RWPE2 (cell line): ENCODE measurements at regions not wholly inside any gene's neighbourhood (a gene's known extent, or its start where the extent isn't known, plus 50 kb on each side); places are given as distances from the start of the nearest gene placed in this dataset.

ENCODE experiments used
- ATAC-seq: fragments of 200-7000 bp; cut with Tn5 transposase; 3 replicates; pipeline ENCODE4 v1.9.1; 2021; ENCODE audit warnings: low read depth
- DNase-seq: peaks from one replicate; pipeline ENCODE4 v3.0.0-alpha.2; 2020; ENCODE audit warnings: low spot score
- H3K27ac ChIP-seq: fragments of 450-650 bp; 2 replicates; pipeline ENCODE4 v1.5.1; 2017; ENCODE audit warnings: mild to moderate bottlenecking; ENCODE audit not compliant: poor library complexity, severe bottlenecking
- H3K27me3 ChIP-seq: fragments of 250-450 bp; sonication (Bioruptor Pico); 2 replicates; pipeline ENCODE4 v1.5.1; 2021; ENCODE audit warnings: mild to moderate bottlenecking, moderate library complexity; ENCODE audit not compliant: insufficient read depth, poor library complexity, severe bottlenecking
- H3K36me3 ChIP-seq: fragments of 250-450 bp; sonication (Bioruptor Pico); 2 replicates; pipeline ENCODE4 v1.5.1; 2020; ENCODE audit warnings: low read depth, mild to moderate bottlenecking, moderate library complexity
- H3K4me1 ChIP-seq: fragments of 250-450 bp; sonication (Bioruptor Pico); 2 replicates; pipeline ENCODE4 v1.5.1; 2021; ENCODE audit warnings: mild to moderate bottlenecking, moderate library complexity; ENCODE audit not compliant: insufficient read depth, poor library complexity, severe bottlenecking
- H3K4me3 ChIP-seq: fragments of 250-450 bp; sonication (Bioruptor Pico); 2 replicates; pipeline ENCODE4 v1.5.1; 2021; ENCODE audit warnings: mild to moderate bottlenecking, moderate library complexity; ENCODE audit not compliant: severe bottlenecking
- H3K9me3 ChIP-seq: fragments of 250-450 bp; sonication (Bioruptor Pico); 2 replicates; pipeline ENCODE4 v1.5.1; 2021; ENCODE audit warnings: mild to moderate bottlenecking, moderate library complexity; ENCODE audit not compliant: severe bottlenecking
- CTCF ChIP-seq: fragments of 450-650 bp; IDR thresholded peaks from one replicate; pipeline ENCODE4 v1.5.1; 2017; ENCODE audit warnings: mild to moderate bottlenecking, moderate library complexity; ENCODE audit not compliant: poor library complexity, severe bottlenecking

DNA sequence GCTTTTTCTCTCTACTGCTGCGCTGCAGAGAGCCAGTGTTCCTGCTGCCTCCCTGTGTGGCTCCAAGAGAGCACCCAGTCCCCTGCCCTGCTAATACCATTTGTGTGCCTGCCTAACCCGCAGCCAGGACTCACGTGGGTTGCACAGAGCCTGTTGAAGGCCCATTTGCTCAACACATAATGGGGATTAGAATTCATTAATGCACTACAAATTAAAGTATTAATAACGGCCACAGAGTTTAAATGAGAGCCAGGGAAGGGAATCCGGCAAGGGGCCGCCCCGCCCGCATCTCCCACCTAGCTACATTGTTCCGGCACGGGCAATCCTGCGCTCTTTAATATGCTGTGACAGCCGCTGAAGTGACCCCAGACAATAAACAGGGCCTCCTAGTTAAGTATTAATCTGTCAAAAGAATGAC, 211.3 kb downstream of the NXPE2 start:
- no peaks in the 10 kb centered on the region for H3K4me1 ChIP-seq
- no peak for TF ChIP-seq CTCF
- H3K27ac ChIP-seq = no peak overlapping the region
- no peak overlapping the region for H3K4me3 ChIP-seq
- H3K9me3 ChIP-seq = no peaks in the 10 kb centered on the region
- H3K36me3 ChIP-seq = no peaks in the 10 kb centered on the region
- ATAC-seq = no peak
- DNase-seq = no peak
- H3K27me3 ChIP-seq = no peaks in the 10 kb centered on the region

DNA sequence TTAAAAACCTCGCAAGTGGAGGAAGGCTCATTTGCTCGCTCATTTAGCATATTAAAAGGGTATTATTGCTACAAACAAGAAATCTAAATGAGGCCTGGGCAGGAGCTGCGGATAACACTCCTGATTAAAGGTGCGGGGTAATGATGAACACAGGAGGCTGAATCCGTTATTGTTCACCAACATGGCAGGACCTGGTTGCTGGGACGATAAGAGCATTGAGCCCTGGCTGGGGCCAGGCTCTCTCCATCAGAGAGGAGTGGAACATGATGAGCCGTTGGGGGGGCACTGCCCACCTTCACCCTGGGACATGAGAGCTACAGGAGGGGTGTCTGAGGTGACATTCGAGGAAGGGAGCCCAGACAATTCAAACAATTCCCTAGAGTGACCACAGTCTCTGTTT, 211.7 kb downstream of the NXPE2 start:
- Histone ChIP-seq H3K27me3 (no peaks in the 10 kb centered on the region), H3K9me3 (no peaks in the 10 kb centered on the region), H3K27ac (no peak overlapping the region), H3K4me1 (no peaks in the 10 kb centered on the region), H3K4me3 (no peak overlapping the region), H3K36me3 (no peaks in the 10 kb centered on the region)
- ATAC-seq = no peak
- TF ChIP-seq CTCF = no peak
- DNase-seq = no peak

DNA sequence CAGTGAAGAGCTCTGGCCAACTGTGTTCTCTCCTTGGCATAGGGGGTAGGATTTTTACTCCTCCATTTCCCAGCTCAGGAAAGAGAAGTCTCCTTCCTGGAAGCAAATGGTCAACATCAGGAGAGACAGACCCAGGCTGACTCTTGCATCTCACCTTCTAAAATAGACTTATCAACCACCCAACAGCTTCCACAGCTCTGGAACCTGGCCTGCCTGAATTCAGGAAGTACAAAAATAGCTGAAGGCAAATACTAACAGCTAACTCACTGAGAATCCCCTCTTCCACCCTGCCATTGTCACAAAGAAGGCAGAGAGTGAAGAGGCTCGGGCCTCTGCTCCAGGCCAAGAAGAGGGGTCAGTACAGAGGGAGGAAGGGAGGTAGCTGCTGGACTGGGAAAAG, 213.6 kb downstream of the NXPE2 start:
- no peaks in the 10 kb centered on the region for H3K27me3 ChIP-seq
- no peak overlapping the region for H3K27ac ChIP-seq
- no peaks in the 10 kb centered on the region for H3K36me3 ChIP-seq
- H3K4me1 ChIP-seq = no peaks in the 10 kb centered on the region
- no peak overlapping the region for H3K4me3 ChIP-seq
- H3K9me3 ChIP-seq = no peaks in the 10 kb centered on the region
- no peak for TF ChIP-seq CTCF
- no peak for DNase-seq
- no peak for ATAC-seq

DNA sequence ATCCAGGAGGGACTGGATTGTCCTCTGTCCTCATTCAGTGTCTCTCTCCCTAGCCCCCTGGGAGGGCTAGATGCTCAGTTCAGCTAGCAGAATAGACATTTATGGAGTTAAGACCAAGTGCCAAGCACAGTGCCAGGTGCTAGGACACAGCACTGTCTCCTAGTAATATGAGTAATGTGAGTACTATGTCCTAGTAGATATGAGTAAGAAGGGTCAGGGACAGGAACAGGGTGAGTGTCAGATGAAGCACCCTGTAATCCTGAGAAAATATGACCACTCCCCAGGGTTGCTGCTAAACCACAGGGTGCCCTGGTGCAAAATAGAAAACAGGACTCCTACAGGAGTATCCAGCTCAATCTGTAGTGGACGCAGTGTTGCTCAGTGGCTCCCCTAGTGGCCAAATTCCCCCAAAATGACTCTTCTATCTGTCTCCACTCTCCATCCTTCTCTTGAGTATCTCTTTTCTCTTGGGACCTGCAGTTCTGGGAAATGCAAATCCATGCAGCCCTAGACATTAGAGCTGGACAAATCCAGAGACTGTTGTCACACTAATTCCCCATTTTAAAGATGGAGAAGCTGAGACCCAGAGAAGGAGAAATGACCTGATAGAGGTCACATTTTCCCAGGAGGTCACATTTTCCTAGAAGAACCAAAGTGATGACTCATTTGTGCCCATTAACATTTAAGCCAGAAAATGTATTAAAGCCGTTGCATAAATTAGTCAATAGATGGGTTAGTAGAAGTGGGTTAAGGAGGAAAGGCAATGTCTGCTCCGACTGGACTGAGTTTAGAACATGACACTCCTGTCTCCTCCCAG, 214.3 kb downstream of the NXPE2 start:
- Histone ChIP-seq H3K4me1 (no peaks in the 10 kb centered on the region), H3K36me3 (no peaks in the 10 kb centered on the region), H3K4me3 (no peak overlapping the region), H3K27ac (no peak overlapping the region), H3K9me3 (no peaks in the 10 kb centered on the region), H3K27me3 (no peaks in the 10 kb centered on the region)
- TF ChIP-seq CTCF = no peak
- ATAC-seq (no peak), DNase-seq (no peak)

GRCh38 chr11:114893329-114893728, 215.0 kb downstream of the NXPE2 start:
- ATAC-seq (no peak), DNase-seq (no peak)
- no peaks in the 10 kb centered on the region for H3K36me3 ChIP-seq
- no peak overlapping the region for H3K4me3 ChIP-seq
- H3K27me3 ChIP-seq = no peaks in the 10 kb centered on the region
- H3K4me1 ChIP-seq = no peaks in the 10 kb centered on the region
- no peak for TF ChIP-seq CTCF
- H3K27ac ChIP-seq = no peak overlapping the region
- no peaks in the 10 kb centered on the region for H3K9me3 ChIP-seq
